ENCODE measurements at regions not wholly inside any gene's neighbourhood (a gene's known extent, or its start where the extent isn't known, plus 50 kb on each side); places are given as distances from the start of the nearest gene placed in this dataset.
"Not testable (repeated sequence)": the region's sequence is repeated elsewhere in the genome, so short reads cannot be mapped to it uniquely, and the experiment has no call there.

DNA sequence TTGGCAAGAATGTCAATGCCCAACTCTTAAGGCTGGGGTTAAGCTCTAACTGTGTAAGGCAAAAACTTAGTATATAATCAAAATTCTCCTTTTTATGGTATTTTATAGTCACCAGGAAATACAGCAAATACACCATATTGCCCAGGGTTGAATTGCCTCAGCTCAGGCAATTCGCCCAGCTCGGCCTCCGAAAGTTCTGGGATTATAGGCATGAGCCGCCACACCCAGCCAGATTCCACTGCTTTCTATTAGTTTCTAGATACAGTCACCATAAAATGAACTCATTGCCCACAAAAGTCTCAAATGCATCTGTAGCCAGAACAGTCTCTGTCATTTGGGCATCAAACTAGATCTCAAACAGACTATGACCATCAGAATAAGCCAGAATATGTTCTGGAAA, 238.7 kb upstream of the TOX3 start:
- no peak for DNase-seq

GRCh38 chr16:52783616-52784015, 236.7 kb upstream of the TOX3 start:
- DNase-seq: no peak

- no peak for DNase-seq
These were observed 234.2 kb upstream of the TOX3 start for GRCh38 chr16:52781005-52781630.

DNA sequence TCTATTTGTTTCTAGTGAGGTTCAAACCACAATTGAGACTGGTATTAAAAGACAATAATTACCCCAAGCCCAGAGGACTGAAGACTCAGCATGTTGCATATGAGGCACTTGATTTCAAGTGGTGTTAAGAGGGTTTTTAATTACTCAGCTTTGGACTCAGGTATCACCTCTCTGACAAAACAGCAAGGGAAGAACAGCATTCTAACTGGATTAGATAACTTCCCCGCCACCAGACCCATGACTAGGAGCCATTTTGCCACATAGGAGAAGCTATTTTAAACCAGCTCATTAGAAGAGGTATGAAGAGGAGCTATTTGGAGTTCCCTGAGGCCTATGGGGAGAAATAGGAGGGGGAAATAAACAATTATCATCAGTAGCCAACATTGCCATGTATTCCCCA, 226.1 kb upstream of the TOX3 start:
- no peak for DNase-seq

DNA sequence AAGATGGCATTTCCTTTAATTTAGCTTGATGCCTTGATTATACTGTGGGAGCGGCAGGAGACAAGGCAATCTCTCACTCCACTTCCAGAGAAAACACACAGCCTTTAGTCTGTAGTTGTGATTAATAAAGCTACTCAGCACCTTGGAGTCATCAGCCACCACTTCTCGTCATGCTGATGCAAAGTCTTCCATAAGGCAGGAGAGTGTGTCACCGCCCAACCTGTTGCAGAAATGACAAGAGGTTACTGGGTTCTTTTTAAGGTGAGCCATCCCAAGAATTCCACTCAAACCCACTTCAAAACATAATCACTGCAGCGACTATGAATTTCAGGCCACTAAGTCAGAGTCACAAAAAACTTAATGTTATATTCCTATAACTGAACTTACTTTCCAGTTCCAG, 223.9 kb upstream of the TOX3 start:
- no peak for DNase-seq

DNA sequence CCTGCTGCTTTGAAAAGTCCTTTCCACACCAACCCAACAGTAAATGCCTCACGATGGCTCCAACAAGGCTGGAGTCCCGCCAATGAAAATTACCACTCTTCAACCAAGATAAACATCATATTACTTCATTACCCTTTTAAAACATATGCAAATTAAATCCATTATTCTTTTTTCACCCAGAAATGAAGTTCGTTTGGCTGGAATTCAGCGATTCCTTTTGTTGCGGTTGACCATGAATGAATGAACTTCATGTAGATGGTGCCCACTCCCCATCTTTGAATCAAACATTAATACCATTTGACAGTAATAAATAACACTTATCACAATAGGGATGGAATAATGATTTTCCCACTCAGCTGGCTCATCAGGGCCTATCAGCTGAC, 211.5 kb upstream of the TOX3 start:
- no peak for DNase-seq

DNA sequence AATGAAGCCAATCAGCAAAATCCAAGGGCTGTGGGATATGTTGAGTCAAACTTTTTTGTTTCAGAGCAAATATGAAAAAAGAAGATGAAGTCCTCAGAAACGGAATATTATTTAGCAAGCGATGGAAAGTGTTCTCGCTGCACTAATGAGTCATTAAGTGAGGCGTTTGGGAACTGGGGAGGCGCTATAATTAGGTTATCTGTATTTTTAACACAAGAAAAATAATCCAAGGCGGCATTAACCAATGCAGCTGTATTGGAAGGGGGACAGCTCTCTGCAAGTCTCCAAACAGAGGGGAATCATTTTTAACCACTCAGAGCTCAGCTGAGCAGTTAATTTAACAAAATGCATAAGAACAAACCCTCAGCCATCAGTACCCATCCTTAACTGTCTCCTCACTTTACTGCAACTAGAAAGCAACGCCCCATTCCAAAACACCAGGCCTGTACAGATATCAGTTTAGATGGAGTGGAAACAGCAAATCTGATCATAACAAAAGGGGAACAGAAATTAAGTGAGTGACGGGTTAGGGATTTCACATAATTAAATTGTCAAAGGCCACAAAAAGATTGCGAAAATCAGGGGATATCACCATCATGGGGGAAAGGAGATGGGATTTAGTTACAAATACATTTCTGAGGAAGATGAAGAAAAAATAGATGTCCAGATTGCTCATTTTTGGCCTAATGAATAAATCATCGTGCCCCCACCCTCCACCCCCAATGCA, 211.0 kb upstream of the TOX3 start:
- no peak for DNase-seq

GRCh38 chr16:52756812-52757517, 210.0 kb upstream of the TOX3 start:
- no peak for DNase-seq

- no peak for DNase-seq
These were observed 208.5 kb upstream of the TOX3 start for GRCh38 chr16:52755396-52755795.

DNA sequence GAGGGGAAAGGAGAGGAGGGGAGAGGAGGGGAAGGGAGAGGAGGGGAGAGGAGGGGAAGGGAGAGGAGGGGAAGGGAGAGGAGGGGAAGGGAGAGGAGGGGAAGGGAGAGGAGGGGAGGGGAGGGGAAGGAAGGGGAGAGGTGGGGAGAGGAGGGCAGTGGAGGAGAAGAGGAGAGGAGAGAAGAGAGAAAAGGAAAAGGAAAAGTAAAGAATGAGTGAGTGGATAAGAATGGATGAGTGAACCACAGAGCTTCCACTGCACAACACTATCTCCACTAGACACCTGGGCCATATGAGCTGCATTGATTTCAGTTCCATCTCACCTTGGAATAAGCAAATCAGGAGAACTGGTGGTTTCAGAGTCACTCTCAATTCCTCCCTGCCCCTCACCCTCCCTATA, 204.1 kb upstream of the TOX3 start:
- DNase-seq: no peak

DNA sequence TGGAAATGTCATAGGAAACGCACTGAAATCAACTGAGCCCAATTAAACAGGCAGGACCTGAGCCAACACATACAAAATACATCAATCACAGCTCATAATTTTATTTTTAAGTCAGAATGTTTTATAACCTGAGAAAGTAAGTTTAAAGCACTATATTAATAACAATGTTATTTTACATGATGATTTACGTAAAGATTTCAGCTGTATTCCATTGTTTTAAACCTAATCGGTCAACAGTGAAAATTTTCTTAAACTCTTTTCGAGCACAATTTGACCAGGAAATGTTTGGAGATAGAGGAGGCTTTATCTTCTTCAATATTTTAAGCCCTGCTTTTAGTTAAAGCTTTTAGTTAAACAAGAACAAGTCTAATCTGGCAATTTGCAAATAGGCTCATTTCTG, 201.8 kb upstream of the TOX3 start:
- DNase-seq: no peak

- no peak for DNase-seq
These were observed 200.2 kb upstream of the TOX3 start for GRCh38 chr16:52747088-52747595.

GRCh38 chr16:52743707-52744106, 196.8 kb upstream of the TOX3 start:
- no peak for DNase-seq

DNA sequence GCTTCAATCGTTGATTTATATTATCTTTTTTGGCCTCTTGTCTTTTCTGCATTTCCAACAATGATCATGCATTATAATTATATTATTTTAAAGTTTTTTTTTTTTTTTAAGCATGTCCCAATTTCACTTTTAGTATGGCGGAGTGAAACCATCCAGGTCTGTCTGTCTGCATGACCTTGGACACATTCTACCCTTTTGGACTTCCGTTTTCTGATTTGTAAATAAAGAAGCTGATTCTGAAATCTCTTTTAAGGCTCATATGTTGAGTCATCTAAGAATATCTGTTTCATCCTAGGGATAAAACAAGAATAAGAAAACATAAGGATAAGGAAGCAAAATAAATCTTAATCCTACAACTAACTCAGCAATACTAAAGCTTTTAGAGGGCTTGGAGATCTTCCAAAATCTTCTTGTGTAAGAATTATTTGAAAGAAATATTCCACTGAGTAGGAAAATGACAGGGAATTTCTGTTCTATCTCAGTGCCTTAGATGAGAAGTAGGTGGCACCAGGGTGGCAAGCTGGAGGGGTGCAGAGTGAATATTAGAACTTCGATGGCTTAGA, 195.7 kb upstream of the TOX3 start:
- DNase-seq: no peak

- no peak for DNase-seq
These were observed 195.1 kb upstream of the TOX3 start for GRCh38 chr16:52742052-52742451.

DNA sequence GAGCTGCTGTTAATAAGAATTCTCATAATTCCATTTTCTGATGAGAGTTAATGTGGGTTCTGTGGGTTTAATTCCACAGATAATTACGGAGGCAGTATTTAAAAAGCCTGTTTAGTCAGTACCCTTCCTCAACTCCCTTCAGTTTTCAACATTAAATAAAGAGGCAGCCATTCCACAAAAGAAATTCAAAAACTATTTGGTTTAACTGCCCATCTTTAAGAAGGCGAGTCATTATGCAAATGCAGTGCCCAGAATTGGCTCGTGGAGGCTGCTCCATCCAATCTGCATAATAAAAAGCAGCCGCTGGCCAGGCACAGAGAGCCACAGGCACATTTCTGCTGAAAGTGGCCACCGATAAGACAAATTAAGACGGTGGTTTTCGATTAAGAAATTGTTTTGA, 194.4 kb upstream of the TOX3 start:
- DNase-seq: no peak

GRCh38 chr16:52740766-52741165, 193.8 kb upstream of the TOX3 start:
- DNase-seq: no peak

DNA sequence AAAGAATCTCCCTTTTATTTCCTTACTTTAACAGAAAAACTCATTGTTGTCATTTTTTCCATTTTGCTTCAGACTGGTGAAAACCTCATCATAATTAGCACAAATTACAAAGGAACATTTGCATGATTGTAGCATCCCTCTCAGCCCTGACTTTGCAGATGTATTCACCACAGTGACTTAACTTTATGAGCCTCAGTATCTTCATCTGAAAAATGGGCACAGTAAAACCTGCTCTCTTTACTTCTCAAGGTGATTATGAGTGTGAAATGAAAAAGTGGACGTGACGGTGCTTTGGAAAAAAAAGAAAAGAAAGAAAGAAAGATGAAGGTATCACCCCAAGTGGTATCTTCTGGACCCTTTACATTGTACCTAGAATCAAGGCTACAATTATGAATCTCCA, 193.4 kb upstream of the TOX3 start:
- DNase-seq: no peak

DNA sequence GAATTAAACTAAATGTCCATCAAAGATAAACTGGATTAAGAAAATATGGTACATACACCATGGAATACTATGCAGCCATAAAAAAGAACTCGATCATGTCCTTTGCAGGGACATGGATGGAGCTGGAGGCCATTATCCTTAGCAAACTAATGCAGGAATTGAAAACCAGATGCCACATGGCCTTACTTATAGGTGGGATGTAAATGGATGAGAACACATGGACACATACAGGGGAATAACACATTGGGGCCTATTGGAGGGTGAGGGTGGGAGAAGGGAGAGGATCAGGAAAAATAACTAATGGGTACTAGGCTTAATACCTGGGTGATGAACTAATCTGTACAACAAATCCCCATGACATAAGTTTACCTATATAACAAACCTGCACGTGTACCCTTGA, 192.0 kb upstream of the TOX3 start:
- not testable (repeated sequence) for DNase-seq

DNA sequence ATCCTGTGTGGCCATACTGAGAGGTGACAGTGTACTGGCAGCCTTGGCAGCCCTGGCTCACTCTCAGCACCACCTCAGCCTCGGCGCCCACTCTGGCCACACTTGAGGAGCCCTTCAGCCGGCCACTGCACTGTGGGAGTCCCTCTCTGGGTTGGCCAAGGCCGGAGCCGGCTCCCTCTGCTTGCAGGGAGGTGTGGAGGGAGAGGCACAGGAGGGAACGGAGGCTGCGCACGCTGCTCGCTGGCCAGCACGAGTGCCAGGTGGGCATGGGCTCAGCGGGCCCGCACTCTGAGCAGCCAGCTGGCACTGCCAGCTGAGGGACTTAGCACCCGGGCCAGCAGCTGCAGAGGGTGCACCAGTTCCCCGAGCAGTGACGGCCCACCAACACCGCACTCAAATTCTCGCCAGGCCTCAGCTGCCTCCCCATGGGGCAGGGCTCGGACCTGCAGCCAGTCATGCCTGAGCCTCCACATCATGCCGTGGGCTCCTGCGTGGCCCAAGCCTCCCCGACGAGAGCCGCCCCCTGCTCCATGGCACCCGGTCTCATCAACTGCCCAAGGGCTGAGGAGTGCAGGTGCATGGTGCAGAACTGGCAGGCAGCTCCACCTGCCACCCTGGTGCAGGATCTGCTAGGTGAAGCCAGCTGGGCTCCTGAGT, 184.4 kb upstream of the TOX3 start:
- DNase-seq: no peak

- DNase-seq: no peak
These were observed 182.8 kb upstream of the TOX3 start for GRCh38 chr16:52729731-52730130.

- no peak for DNase-seq
These were observed 180.9 kb upstream of the TOX3 start for GRCh38 chr16:52727849-52728248.

- DNase-seq: no peak
These were observed 180.5 kb upstream of the TOX3 start for GRCh38 chr16:52727441-52727840.

Data from right forelimb (tissue), 1 donor.